NCI-H1436 treated with DMSO at 0.1 percent for 48 hours (cell line): ENCODE measurements at regions not wholly inside any gene's neighbourhood (a gene's known extent, or its start where the extent isn't known, plus 50 kb on each side); places are given as distances from the start of the nearest gene placed in this dataset.
"Not testable (repeated sequence)": the region's sequence is repeated elsewhere in the genome, so short reads cannot be mapped to it uniquely, and the experiment has no call there.

Experiments
- DNase-seq: peaks from one replicate; lab custom pipeline; 2025; lab: John Stamatoyannopoulos, UW

- DNase-seq, result no peak
Measured at GRCh38 chr4:101730291-101731117, 60.0 kb upstream of the BANK1 start.

GRCh38 chr4:101727238-101727637 lies 63.3 kb upstream of the BANK1 start:
- no peak for DNase-seq

- peak; percentile 12 for DNase-seq
Measured at GRCh38 chr4:101724093-101724492, 66.4 kb upstream of the BANK1 start.

- no peak for DNase-seq
Measured at GRCh38 chr4:101718810-101719209, 71.7 kb upstream of the BANK1 start.

GRCh38 chr4:101711590-101712260 lies 78.8 kb upstream of the BANK1 start:
- no peak for DNase-seq

- DNase-seq, result no peak
Measured at GRCh38 chr4:101710806-101711205, 79.7 kb upstream of the BANK1 start.

- no peak for DNase-seq
Measured at GRCh38 chr4:101708293-101709039, 82.1 kb upstream of the BANK1 start.

GRCh38 chr4:101707596-101707995 lies 82.9 kb upstream of the BANK1 start:
- DNase-seq, result no peak

GRCh38 chr4:101706535-101707057 lies 83.9 kb upstream of the BANK1 start:
- DNase-seq, result no peak

GRCh38 chr4:101701551-101701950 lies 89.0 kb upstream of the BANK1 start:
- no peak for DNase-seq

GRCh38 chr4:101699441-101700124 lies 90.9 kb upstream of the BANK1 start:
- DNase-seq, result no peak

GRCh38 chr4:101697266-101697665 lies 93.3 kb upstream of the BANK1 start:
- DNase-seq, result no peak

- no peak for DNase-seq
Measured at GRCh38 chr4:101696276-101697010, 94.1 kb upstream of the BANK1 start.

GRCh38 chr4:101695176-101695575 lies 95.4 kb upstream of the BANK1 start:
- no peak for DNase-seq

GRCh38 chr4:101694403-101694802 lies 96.1 kb upstream of the BANK1 start:
- not testable (repeated sequence) for DNase-seq

- DNase-seq, result no peak
Measured at GRCh38 chr4:101693842-101694398, 96.6 kb upstream of the BANK1 start.

GRCh38 chr4:101689220-101689619 lies 101.3 kb upstream of the BANK1 start:
- DNase-seq, result no peak

GRCh38 chr4:101685126-101685525 lies 105.4 kb upstream of the BANK1 start:
- DNase-seq, result no peak

GRCh38 chr4:101682946-101683345 lies 107.6 kb upstream of the BANK1 start:
- DNase-seq, result peak; percentile 16

GRCh38 chr4:101678180-101678579 lies 112.3 kb upstream of the BANK1 start:
- DNase-seq, result no peak

- no peak for DNase-seq
Measured at GRCh38 chr4:101670897-101671296, 119.6 kb upstream of the BANK1 start.
